Osteocyte (in vitro differentiated cells): ENCODE measurements at regions not wholly inside any gene's neighbourhood (a gene's known extent, or its start where the extent isn't known, plus 50 kb on each side); places are given as distances from the start of the nearest gene placed in this dataset.

Source experiments
- DNase-seq: peaks from one replicate; pipeline ENCODE4 v3.0.0; 2021; ENCODE audit warnings: mixed read lengths; ENCODE audit not compliant: unreplicated experiment; ENCODE audit errors: extremely low spot score
- H3K27ac Mint-ChIP-seq: one replicate; pipeline ENCODE4 v1.8.0; 2021; ENCODE audit warnings: mild to moderate bottlenecking, mixed read lengths; ENCODE audit not compliant: unreplicated experiment
- H3K27me3 Mint-ChIP-seq: one replicate; pipeline ENCODE4 v1.8.0; 2021; ENCODE audit warnings: mixed read lengths; ENCODE audit not compliant: unreplicated experiment
- H3K36me3 Mint-ChIP-seq: one replicate; pipeline ENCODE4 v1.8.0; 2021; ENCODE audit warnings: mixed read lengths; ENCODE audit not compliant: unreplicated experiment
- H3K4me1 Mint-ChIP-seq: one replicate; pipeline ENCODE4 v1.8.0; 2021; ENCODE audit warnings: mixed read lengths; ENCODE audit not compliant: unreplicated experiment
- H3K4me3 Mint-ChIP-seq: one replicate; pipeline ENCODE4 v1.8.0; 2021; ENCODE audit warnings: mild to moderate bottlenecking, moderate library complexity, mixed read lengths; ENCODE audit not compliant: unreplicated experiment
- H3K9me3 Mint-ChIP-seq: one replicate; pipeline ENCODE4 v1.8.0; 2021; ENCODE audit warnings: mixed read lengths; ENCODE audit not compliant: unreplicated experiment
- TF ChIP-seq, protein P1 (sequence below): fragments of 200-600 bp; sonication (generic); IDR thresholded peaks from 2 replicates; pipeline ENCODE4 v1.5.0; 2021; ENCODE audit warnings: antibody characterized with exemption, mild to moderate bottlenecking, moderate library complexity

DNA sequence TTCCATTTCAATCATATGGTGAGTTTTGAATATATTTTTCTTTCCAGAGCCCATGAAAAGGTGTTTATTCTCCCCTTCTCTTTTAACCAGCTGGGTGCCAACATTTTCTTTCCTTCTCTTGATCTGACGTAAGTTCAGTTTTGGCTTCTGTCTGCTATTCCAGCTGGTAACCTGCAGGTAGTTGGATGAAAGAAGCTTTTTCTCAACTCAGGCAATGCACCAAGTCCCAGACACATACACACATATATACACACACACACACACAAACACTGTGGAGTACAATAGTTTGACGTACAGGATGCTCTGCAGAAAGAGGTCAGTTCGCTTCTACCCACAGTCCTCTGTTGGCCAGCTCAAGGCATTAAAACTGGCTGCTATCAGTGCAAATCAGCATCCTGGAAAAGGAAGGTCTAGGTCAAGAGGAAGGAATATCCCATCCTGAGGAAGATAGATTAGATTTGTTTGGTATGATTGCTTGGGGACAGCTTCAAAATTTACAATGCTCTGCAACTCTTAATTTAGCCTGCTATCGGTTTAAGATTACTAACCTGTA, 214.3 kb upstream of the SEMA6A start:
- Mint-ChIP-seq H3K4me1 (peaks cover 2% of the 10 kb centered on the region), H3K27me3 (no peaks in the 10 kb centered on the region), H3K27ac (no peak overlapping the region), H3K4me3 (no peak overlapping the region), H3K36me3 (no peaks in the 10 kb centered on the region), H3K9me3 (peaks cover 7% of the 10 kb centered on the region)
- TF ChIP-seq, protein P1, sequence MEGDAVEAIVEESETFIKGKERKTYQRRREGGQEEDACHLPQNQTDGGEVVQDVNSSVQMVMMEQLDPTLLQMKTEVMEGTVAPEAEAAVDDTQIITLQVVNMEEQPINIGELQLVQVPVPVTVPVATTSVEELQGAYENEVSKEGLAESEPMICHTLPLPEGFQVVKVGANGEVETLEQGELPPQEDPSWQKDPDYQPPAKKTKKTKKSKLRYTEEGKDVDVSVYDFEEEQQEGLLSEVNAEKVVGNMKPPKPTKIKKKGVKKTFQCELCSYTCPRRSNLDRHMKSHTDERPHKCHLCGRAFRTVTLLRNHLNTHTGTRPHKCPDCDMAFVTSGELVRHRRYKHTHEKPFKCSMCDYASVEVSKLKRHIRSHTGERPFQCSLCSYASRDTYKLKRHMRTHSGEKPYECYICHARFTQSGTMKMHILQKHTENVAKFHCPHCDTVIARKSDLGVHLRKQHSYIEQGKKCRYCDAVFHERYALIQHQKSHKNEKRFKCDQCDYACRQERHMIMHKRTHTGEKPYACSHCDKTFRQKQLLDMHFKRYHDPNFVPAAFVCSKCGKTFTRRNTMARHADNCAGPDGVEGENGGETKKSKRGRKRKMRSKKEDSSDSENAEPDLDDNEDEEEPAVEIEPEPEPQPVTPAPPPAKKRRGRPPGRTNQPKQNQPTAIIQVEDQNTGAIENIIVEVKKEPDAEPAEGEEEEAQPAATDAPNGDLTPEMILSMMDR: no peak
- DNase-seq: no peak

DNA sequence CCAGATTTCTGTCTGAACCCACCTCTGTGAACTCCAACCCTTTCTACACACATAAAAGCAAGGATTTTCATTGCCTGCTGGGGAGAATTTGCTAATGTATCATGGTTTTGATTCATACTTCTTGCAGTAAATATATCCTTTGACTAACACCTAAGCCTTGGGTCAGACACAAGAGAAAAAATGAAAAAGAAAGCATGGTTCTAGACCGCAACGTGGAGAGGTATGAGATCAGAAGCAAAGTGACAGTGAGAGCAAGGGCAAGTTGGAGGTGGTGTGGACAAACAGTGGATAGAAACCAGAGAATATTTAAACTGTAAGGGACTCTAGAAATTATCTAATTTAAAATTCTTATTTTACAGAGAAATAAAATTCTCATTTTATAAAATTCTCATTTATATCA, 212.9 kb upstream of the SEMA6A start:
- H3K36me3 Mint-ChIP-seq: no peaks in the 10 kb centered on the region
- TF ChIP-seq, protein P1: no peak
- H3K27me3 Mint-ChIP-seq: no peaks in the 10 kb centered on the region
- no peak overlapping the region for H3K27ac Mint-ChIP-seq
- peaks cover 2% of the 10 kb centered on the region for H3K4me1 Mint-ChIP-seq
- H3K9me3 Mint-ChIP-seq: peaks cover 7% of the 10 kb centered on the region
- H3K4me3 Mint-ChIP-seq: no peak overlapping the region
- no peak for DNase-seq

GRCh38 chr5:116785106-116785505, 210.5 kb upstream of the SEMA6A start:
- H3K4me1 Mint-ChIP-seq: peaks cover 2% of the 10 kb centered on the region
- TF ChIP-seq, protein P1: no peak
- H3K36me3 Mint-ChIP-seq: no peaks in the 10 kb centered on the region
- no peak for DNase-seq
- H3K27me3 Mint-ChIP-seq: no peaks in the 10 kb centered on the region
- H3K27ac Mint-ChIP-seq: no peak overlapping the region
- H3K9me3 Mint-ChIP-seq: peaks cover 7% of the 10 kb centered on the region
- H3K4me3 Mint-ChIP-seq: no peak overlapping the region

- Mint-ChIP-seq H3K27me3 (peaks cover 7% of the 10 kb centered on the region), H3K4me1 (peaks cover 11% of the 10 kb centered on the region), H3K9me3 (peaks cover 4% of the 10 kb centered on the region), H3K27ac (no peak overlapping the region), H3K4me3 (no peak overlapping the region), H3K36me3 (no peaks in the 10 kb centered on the region)
- TF ChIP-seq, protein P1: no peak
- no peak for DNase-seq
These were observed 205.2 kb upstream of the SEMA6A start for GRCh38 chr5:116779846-116780245.

DNA sequence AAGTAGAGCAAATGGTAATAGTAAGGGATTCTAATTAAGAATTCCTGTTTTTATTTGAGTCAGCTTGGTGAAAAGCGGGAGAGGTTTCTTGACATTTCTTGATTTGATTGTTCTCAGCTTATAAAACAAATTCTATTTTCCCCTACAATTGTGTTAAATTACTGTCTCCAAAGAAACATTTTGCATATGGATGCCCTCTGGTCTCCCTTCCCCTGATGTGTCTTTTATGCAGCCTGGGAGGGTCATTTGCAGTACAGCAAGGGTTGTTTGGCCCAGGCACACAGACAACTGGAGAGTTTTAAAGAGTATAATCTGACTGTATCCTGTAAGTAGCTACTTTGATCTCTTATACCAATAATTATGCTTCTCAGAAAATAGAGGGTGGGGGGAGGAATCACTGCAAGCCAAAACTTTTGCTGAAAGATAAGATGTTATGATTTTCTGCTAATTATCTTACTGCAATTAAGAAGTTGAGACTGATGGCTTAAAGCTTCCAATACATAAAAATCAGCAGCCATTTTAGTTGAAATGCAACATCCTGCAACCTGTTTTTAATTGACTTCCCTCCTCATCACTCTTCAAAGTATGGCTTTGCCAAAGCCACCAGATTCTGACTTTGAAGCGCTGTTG, 204.1 kb upstream of the SEMA6A start:
- Mint-ChIP-seq H3K9me3 (peaks cover 4% of the 10 kb centered on the region), H3K36me3 (no peaks in the 10 kb centered on the region), H3K27ac (no peak overlapping the region), H3K27me3 (peaks cover 7% of the 10 kb centered on the region), H3K4me3 (no peak overlapping the region), H3K4me1 (peaks cover 11% of the 10 kb centered on the region)
- DNase-seq: no peak
- TF ChIP-seq, protein P1: no peak
